NCI-H774 (cell line): ENCODE measurements at regions not wholly inside any gene's neighbourhood (a gene's known extent, or its start where the extent isn't known, plus 50 kb on each side); places are given as distances from the start of the nearest gene placed in this dataset.
"Not testable (repeated sequence)": the region's sequence is repeated elsewhere in the genome, so short reads cannot be mapped to it uniquely, and the experiment has no call there.

Source experiments
- DNase-seq: peaks from one replicate; lab custom pipeline; 2025; lab: John Stamatoyannopoulos, UW

DNA sequence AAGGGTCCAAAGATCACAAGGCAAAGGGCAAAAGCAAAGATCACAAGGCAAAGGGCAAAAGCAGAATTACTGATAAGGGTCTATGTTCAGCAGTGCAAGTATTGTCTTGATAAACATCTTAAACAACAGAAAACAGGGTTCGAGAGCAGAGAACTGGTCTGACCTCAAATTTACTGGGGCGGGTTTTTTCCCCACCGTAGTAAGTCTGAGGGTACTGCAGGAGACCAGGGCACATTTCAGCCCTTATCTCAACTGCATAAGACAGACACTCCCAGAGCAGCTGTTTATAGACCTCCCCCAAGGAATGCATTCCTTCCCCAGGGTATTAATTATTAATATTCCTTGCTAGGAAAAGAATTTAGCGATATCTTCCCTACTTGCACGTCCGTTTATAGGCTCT, 61.3 kb downstream of the ZNF860 start:
- not testable (repeated sequence) for DNase-seq

GRCh38 chr3:32045091-32045915, 61.1 kb upstream of the GPD1L start:
- peak; percentile 8 for DNase-seq

DNA sequence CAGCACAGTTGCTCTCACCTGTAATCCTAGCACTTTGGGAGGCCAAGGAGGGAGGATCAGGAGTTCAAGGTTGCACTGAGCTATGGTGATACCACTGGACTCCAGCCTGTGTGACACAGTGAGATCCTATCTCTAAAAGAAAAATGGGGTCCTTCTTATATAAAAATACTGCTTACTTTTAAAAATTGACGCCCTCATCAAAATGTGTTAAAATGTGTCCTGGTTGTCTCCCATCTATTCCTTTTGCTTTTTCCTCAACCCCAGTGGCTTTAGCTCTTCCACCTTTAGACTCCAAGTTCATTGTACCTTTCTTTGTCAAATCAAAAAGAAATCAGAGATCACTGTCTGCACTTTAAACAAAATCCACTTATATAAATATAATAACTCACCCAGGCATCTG, 60.3 kb upstream of the GPD1L start:
- DNase-seq: no peak

DNA sequence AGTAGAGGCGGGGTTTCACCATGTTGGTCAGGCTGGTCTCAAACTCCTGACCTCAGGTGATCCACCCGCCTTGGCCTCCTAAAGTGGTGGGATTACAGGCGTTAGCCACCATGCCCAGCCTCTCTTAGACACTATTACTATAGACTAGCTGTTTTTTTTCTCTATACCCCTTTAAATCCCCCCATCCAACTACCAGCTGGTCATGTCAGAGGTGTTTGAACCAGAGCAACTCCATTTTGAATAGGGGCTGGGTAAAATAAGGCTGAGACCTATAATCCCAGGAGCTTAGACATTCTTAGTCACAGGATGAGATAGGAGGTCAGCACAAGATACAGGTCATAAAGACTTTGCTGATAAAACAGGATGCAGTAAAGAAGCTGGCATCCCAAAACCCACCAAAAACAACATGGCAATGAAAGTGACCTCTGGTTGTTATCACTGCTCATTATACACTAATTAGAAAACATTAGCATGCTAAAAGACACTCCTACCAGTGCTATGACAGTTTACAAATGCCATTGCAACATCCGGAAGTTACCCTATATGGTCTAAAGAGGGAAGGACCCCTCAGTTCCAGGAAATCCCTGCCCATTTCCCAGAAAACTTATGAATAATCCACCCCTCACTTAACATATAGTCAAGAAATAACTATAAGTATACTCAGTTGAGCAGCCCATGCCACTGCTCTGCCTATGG, 57.8 kb upstream of the GPD1L start:
- no peak for DNase-seq

DNA sequence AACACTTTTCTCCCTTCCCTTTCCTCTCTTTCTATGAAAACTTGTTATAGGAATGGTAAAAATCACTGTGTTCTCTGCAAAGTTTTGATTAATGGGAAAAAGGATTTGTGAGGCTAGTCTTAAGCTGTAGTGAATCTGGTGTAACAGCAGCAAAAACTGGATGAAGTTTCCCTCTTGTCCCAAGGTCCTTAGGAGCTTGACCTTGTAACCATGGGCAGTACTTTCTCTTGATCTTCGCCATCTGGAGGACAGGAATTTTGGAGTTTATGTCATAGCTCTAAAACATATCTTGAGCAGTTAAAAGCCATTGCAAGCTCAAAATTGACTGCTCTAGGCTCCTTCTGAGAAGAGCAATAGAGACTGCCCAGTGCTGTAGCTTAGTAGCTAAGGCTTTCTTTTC, 56.5 kb upstream of the GPD1L start:
- DNase-seq: no peak

- not testable (repeated sequence) for DNase-seq
Observed at GRCh38 chr3:32052230-32052629, 54.2 kb upstream of the GPD1L start.

DNA sequence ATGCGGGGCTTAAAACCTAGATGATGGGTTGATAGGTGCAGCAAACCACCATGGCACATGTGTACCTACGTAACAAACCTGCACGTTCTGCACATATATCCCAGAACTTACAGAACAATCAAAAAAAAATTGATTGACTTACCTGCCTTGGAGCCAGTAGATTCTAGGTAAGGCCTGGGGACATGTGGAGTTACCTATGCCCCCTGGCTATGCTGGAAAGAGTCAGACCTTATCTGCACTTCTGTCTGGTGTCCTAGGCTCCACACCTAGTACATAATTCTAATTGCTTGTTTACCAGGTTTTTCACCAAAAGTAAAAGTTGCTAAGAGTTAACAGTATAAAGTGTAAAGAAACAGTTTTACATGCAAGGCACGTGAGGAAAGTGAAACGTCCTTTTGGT, 53.6 kb upstream of the GPD1L start:
- not testable (repeated sequence) for DNase-seq

- DNase-seq: no peak
Observed at GRCh38 chr3:32056559-32057290, 49.7 kb upstream of the GPD1L start.
